Esophagus squamous epithelium (tissue), 5 donors: ENCODE measurements at regions not wholly inside any gene's neighbourhood (a gene's known extent, or its start where the extent isn't known, plus 50 kb on each side); places are given as distances from the start of the nearest gene placed in this dataset.

Source experiments
- DNase-seq: peaks from one replicate; lab custom pipeline; 2025; lab: John Stamatoyannopoulos, UW
- H3K27ac ChIP-seq, 4 donors: fragments of 200-600 bp; sonication (generic); one replicate each; pipeline ENCODE4 v1.5.1; 2016 to 2019; ENCODE audit warnings: mild to moderate bottlenecking in 1 of 4
- H3K27me3 ChIP-seq, 4 donors: fragments of 200-600 bp; sonication (generic); 1 replicate in 3 of 4; 2 replicates in 1 of 4; pipeline versions ENCODE4 v1.5.1 to v1.6.0; 2017 to 2021; ENCODE audit warnings: antibody characterized with exemption in 1 of 4
- H3K36me3 ChIP-seq, 3 donors: fragments of 200-600 bp; sonication (generic); one replicate each; pipeline ENCODE4 v1.5.1; 2016 to 2019
- H3K4me1 ChIP-seq, 3 donors: fragments of 200-600 bp; sonication (generic); one replicate each; pipeline ENCODE4 v1.5.1; 2017 to 2019
- H3K4me3 ChIP-seq, 4 donors: fragments of 200-600 bp; sonication (generic); 1 replicate in 3 of 4; 2 replicates in 1 of 4; pipeline ENCODE4 v1.5.1; 2016 to 2019; ENCODE audit warnings: mild to moderate bottlenecking in 2 of 4, moderate library complexity in 1 of 4
- H3K9me3 ChIP-seq, 3 donors: fragments of 200-600 bp; sonication (generic); one replicate each; pipeline ENCODE4 v1.5.1; 2016 to 2019
- CTCF ChIP-seq, 6 experiments: fragments of 450-650 bp in 4 of 6; fragments of 200-600 bp in 2 of 6; sonication (generic) in 2 of 6; IDR thresholded peaks; one replicate each; pipeline ENCODE4 v1.5.1; 2016 to 2019; ENCODE audit warnings: antibody characterized with exemption in 6 of 6, mild to moderate bottlenecking in 4 of 6, moderate library complexity in 4 of 6
- POLR2A ChIP-seq, 4 donors: fragments of 450-650 bp; IDR thresholded peaks; one replicate each; pipeline ENCODE4 v1.6.1; 2017; ENCODE audit warnings: antibody characterized with exemption in 4 of 4, mild to moderate bottlenecking in 4 of 4, moderate library complexity in 3 of 4
- WGBS, 2 donors: methylation state at CpG; one replicate each; pipeline ENCODE4 v1.1.5; 2018; 5-methylcytosine and 5-hydroxymethylcytosine counted together
- intact Hi-C: fragments of 100-400 bp; cut with DNase I; formaldehyde crosslinking; loops from one replicate; pipeline ENCODE4 v1.15.0; 2022
- donor health status: DM: yes; HTN: yes; CAD: no.

- no peaks in the 10 kb centered on the region for H3K36me3 ChIP-seq
- H3K4me3 ChIP-seq = no peak overlapping the region
- H3K27me3 ChIP-seq = no peaks in the 10 kb centered on the region
- no peak for DNase-seq
- WGBS, 2 donors = 77 to 95% methylated on average over 1 of the region's 1 CpG
- intact Hi-C loops = no loop called here
- H3K4me1 ChIP-seq = no peaks in the 10 kb centered on the region
- H3K9me3 ChIP-seq = no peaks in the 10 kb centered on the region
- no peak for TF ChIP-seq POLR2A (IDR thresholded peaks at IDR 0.05)
- TF ChIP-seq CTCF (IDR thresholded peaks at IDR 0.05) = no peak
- no peak overlapping the region for H3K27ac ChIP-seq
Observed at GRCh38 chr2:200102971-200103370, 147.6 kb downstream of the MAIP1 start.

- DNase-seq = no peak
Observed at GRCh38 chr2:200104015-200104414, 148.6 kb downstream of the MAIP1 start.

GRCh38 chr2:200107514-200108217 lies 152.3 kb downstream of the MAIP1 start:
- H3K9me3 ChIP-seq = no peaks in the 10 kb centered on the region
- H3K27me3 ChIP-seq = no peaks in the 10 kb centered on the region
- TF ChIP-seq POLR2A (IDR thresholded peaks at IDR 0.05) = no peak
- no peak for TF ChIP-seq CTCF (IDR thresholded peaks at IDR 0.05)
- no peak overlapping the region for H3K27ac ChIP-seq
- no peaks in the 10 kb centered on the region for H3K36me3 ChIP-seq
- no peaks in the 10 kb centered on the region for H3K4me1 ChIP-seq
- intact Hi-C loops = no loop called here
- no peak overlapping the region for H3K4me3 ChIP-seq
- DNase-seq = no peak
- WGBS, 2 donors = 81 to 92% methylated on average over 6 of the region's 6 CpGs

More at GRCh38 chr2:200104015-200104414, 148.6 kb downstream of the MAIP1 start:
- no peaks in the 10 kb centered on the region for H3K36me3 ChIP-seq
- no peaks in the 10 kb centered on the region for H3K4me1 ChIP-seq
- no peaks in the 10 kb centered on the region for H3K9me3 ChIP-seq
- no peak overlapping the region for H3K27ac ChIP-seq
- no peaks in the 10 kb centered on the region for H3K27me3 ChIP-seq
- TF ChIP-seq POLR2A (IDR thresholded peaks at IDR 0.05) (no peak), CTCF (IDR thresholded peaks at IDR 0.05) (no peak)
- H3K4me3 ChIP-seq = no peak overlapping the region
- intact Hi-C loops = no loop called here
- WGBS, 2 donors = 64 to 75% methylated on average over 1 of the region's 1 CpG

GRCh38 chr2:200109421-200109820 lies 154.0 kb downstream of the MAIP1 start:
- no peak for DNase-seq
- H3K27me3 ChIP-seq = no peaks in the 10 kb centered on the region

More at GRCh38 chr2:200109421-200109820, 154.0 kb downstream of the MAIP1 start:
- H3K36me3 ChIP-seq = no peaks in the 10 kb centered on the region
- TF ChIP-seq CTCF (IDR thresholded peaks at IDR 0.05) (no peak), POLR2A (IDR thresholded peaks at IDR 0.05) (no peak)
- intact Hi-C loops = no loop called here
- H3K9me3 ChIP-seq = no peaks in the 10 kb centered on the region
- H3K4me3 ChIP-seq = no peak overlapping the region
- no peaks in the 10 kb centered on the region for H3K4me1 ChIP-seq
- no peak overlapping the region for H3K27ac ChIP-seq
- 71 to 75% methylated on average over 3 of the region's 3 CpGs for WGBS, 2 donors
